ENCODE measurements at regions not wholly inside any gene's neighbourhood (a gene's known extent, or its start where the extent isn't known, plus 50 kb on each side); places are given as distances from the start of the nearest gene placed in this dataset.

- WGBS (ENCODE audit: insufficient coverage, low lambda C conversion rate): 80% methylated on average over 1 of the region's 1 CpG
- Histone ChIP-seq H3K36me3 (ENCODE audit: control insufficient read depth, insufficient read depth, low read length) (no peaks in the 10 kb centered on the region), H3K9me3 (ENCODE audit: control insufficient read depth, low read depth, low read length) (no peaks in the 10 kb centered on the region), H3K27me3 (ENCODE audit: control insufficient read depth, insufficient read depth, low read length) (no peaks in the 10 kb centered on the region), H3K4me1 (ENCODE audit: control insufficient read depth, insufficient read depth, low read length) (no peaks in the 10 kb centered on the region), H3K4me3 (ENCODE audit: low read length) (no peak overlapping the region), H3K27ac (ENCODE audit: low read length) (no peak overlapping the region)
- no peak for DNase-seq
Measured at GRCh38 chr3:162262129-162262528, 765.5 kb downstream of the OTOL1 start.

- H3K4me3 ChIP-seq (ENCODE audit: low read length): no peak overlapping the region
- 100% methylated on average over 1 of the region's 2 CpGs for WGBS (ENCODE audit: insufficient coverage, low lambda C conversion rate)
- no peaks in the 10 kb centered on the region for H3K36me3 ChIP-seq (ENCODE audit: control insufficient read depth, insufficient read depth, low read length)
- H3K9me3 ChIP-seq (ENCODE audit: control insufficient read depth, low read depth, low read length): no peaks in the 10 kb centered on the region
- no peaks in the 10 kb centered on the region for H3K27me3 ChIP-seq (ENCODE audit: control insufficient read depth, insufficient read depth, low read length)
- DNase-seq: no peak
- H3K27ac ChIP-seq (ENCODE audit: low read length): no peak overlapping the region
- no peaks in the 10 kb centered on the region for H3K4me1 ChIP-seq (ENCODE audit: control insufficient read depth, insufficient read depth, low read length)
Measured at GRCh38 chr3:162263596-162263995, 767.0 kb downstream of the OTOL1 start.

- H3K4me3 ChIP-seq (ENCODE audit: low read length): no peak overlapping the region
- H3K36me3 ChIP-seq (ENCODE audit: control insufficient read depth, insufficient read depth, low read length): no peaks in the 10 kb centered on the region
- H3K4me1 ChIP-seq (ENCODE audit: control insufficient read depth, insufficient read depth, low read length): no peaks in the 10 kb centered on the region
- no peak overlapping the region for H3K27ac ChIP-seq (ENCODE audit: low read length)
- no peak for DNase-seq
- no peaks in the 10 kb centered on the region for H3K27me3 ChIP-seq (ENCODE audit: control insufficient read depth, insufficient read depth, low read length)
- H3K9me3 ChIP-seq (ENCODE audit: control insufficient read depth, low read depth, low read length): no peaks in the 10 kb centered on the region
- WGBS (ENCODE audit: insufficient coverage, low lambda C conversion rate): 90% methylated on average over 2 of the region's 9 CpGs
Measured at GRCh38 chr3:162269636-162270458, 773.2 kb downstream of the OTOL1 start.

- H3K27ac ChIP-seq (ENCODE audit: low read length): no peak overlapping the region
- no peak overlapping the region for H3K4me3 ChIP-seq (ENCODE audit: low read length)
- no peaks in the 10 kb centered on the region for H3K9me3 ChIP-seq (ENCODE audit: control insufficient read depth, low read depth, low read length)
- no peaks in the 10 kb centered on the region for H3K4me1 ChIP-seq (ENCODE audit: control insufficient read depth, insufficient read depth, low read length)
- H3K27me3 ChIP-seq (ENCODE audit: control insufficient read depth, insufficient read depth, low read length): no peaks in the 10 kb centered on the region
- no peaks in the 10 kb centered on the region for H3K36me3 ChIP-seq (ENCODE audit: control insufficient read depth, insufficient read depth, low read length)
- DNase-seq: no peak
Measured at GRCh38 chr3:162274070-162274469, 777.5 kb downstream of the OTOL1 start.

- WGBS (ENCODE audit: insufficient coverage, low lambda C conversion rate): 88% methylated on average over 1 of the region's 2 CpGs
- Histone ChIP-seq H3K4me3 (ENCODE audit: low read length) (no peak overlapping the region), H3K27ac (ENCODE audit: low read length) (no peak overlapping the region), H3K36me3 (ENCODE audit: control insufficient read depth, insufficient read depth, low read length) (no peaks in the 10 kb centered on the region), H3K4me1 (ENCODE audit: control insufficient read depth, insufficient read depth, low read length) (no peaks in the 10 kb centered on the region), H3K27me3 (ENCODE audit: control insufficient read depth, insufficient read depth, low read length) (no peaks in the 10 kb centered on the region), H3K9me3 (ENCODE audit: control insufficient read depth, low read depth, low read length) (no peaks in the 10 kb centered on the region)
- DNase-seq: no peak
Measured at GRCh38 chr3:162278834-162279233, 782.2 kb downstream of the OTOL1 start.

- no peak for DNase-seq
- Histone ChIP-seq H3K36me3 (ENCODE audit: control insufficient read depth, insufficient read depth, low read length) (no peaks in the 10 kb centered on the region), H3K27ac (ENCODE audit: low read length) (no peak overlapping the region), H3K4me1 (ENCODE audit: control insufficient read depth, insufficient read depth, low read length) (no peaks in the 10 kb centered on the region), H3K4me3 (ENCODE audit: low read length) (no peak overlapping the region), H3K9me3 (ENCODE audit: control insufficient read depth, low read depth, low read length) (no peaks in the 10 kb centered on the region), H3K27me3 (ENCODE audit: control insufficient read depth, insufficient read depth, low read length) (no peaks in the 10 kb centered on the region)
- no CpG with 5 or more reads among the region's 3 CpGs for WGBS (ENCODE audit: insufficient coverage, low lambda C conversion rate)
Measured at GRCh38 chr3:162285259-162285658, 788.7 kb downstream of the OTOL1 start.

GRCh38 chr3:162287600-162287999 lies 791.0 kb downstream of the OTOL1 start:
- no peak overlapping the region for H3K27ac ChIP-seq (ENCODE audit: low read length)
- H3K4me3 ChIP-seq (ENCODE audit: low read length): no peak overlapping the region
- H3K4me1 ChIP-seq (ENCODE audit: control insufficient read depth, insufficient read depth, low read length): no peaks in the 10 kb centered on the region
- H3K27me3 ChIP-seq (ENCODE audit: control insufficient read depth, insufficient read depth, low read length): no peaks in the 10 kb centered on the region
- no peaks in the 10 kb centered on the region for H3K36me3 ChIP-seq (ENCODE audit: control insufficient read depth, insufficient read depth, low read length)
- DNase-seq: no peak
- H3K9me3 ChIP-seq (ENCODE audit: control insufficient read depth, low read depth, low read length): no peaks in the 10 kb centered on the region
- 100% methylated on average over 1 of the region's 2 CpGs for WGBS (ENCODE audit: insufficient coverage, low lambda C conversion rate)

- whole genome bisulfite sequencing (ENCODE audit: insufficient coverage, low lambda C conversion rate): no CpG with 5 or more reads among the region's 1 CpG
- Histone ChIP-seq H3K9me3 (ENCODE audit: control insufficient read depth, low read depth, low read length) (no peaks in the 10 kb centered on the region), H3K27me3 (ENCODE audit: control insufficient read depth, insufficient read depth, low read length) (no peaks in the 10 kb centered on the region), H3K4me1 (ENCODE audit: control insufficient read depth, insufficient read depth, low read length) (no peaks in the 10 kb centered on the region), H3K27ac (ENCODE audit: low read length) (no peak overlapping the region), H3K4me3 (ENCODE audit: low read length) (no peak overlapping the region), H3K36me3 (ENCODE audit: control insufficient read depth, insufficient read depth, low read length) (no peaks in the 10 kb centered on the region)
- DNase-seq: no peak
Measured at GRCh38 chr3:162292409-162292808, 795.8 kb downstream of the OTOL1 start.

- H3K4me3 ChIP-seq (ENCODE audit: low read length): no peak overlapping the region
- H3K4me1 ChIP-seq (ENCODE audit: control insufficient read depth, insufficient read depth, low read length): no peaks in the 10 kb centered on the region
- H3K9me3 ChIP-seq (ENCODE audit: control insufficient read depth, low read depth, low read length): no peaks in the 10 kb centered on the region
- no peaks in the 10 kb centered on the region for H3K27me3 ChIP-seq (ENCODE audit: control insufficient read depth, insufficient read depth, low read length)
- no CpG with 5 or more reads among the region's 6 CpGs for WGBS (ENCODE audit: insufficient coverage, low lambda C conversion rate)
- H3K27ac ChIP-seq (ENCODE audit: low read length): no peak overlapping the region
- DNase-seq: no peak
- no peaks in the 10 kb centered on the region for H3K36me3 ChIP-seq (ENCODE audit: control insufficient read depth, insufficient read depth, low read length)
Measured at GRCh38 chr3:162295323-162295983, 798.8 kb downstream of the OTOL1 start.

GRCh38 chr3:162302983-162303624 lies 806.5 kb downstream of the OTOL1 start:
- Histone ChIP-seq H3K27ac (ENCODE audit: low read length) (no peak overlapping the region), H3K4me1 (ENCODE audit: control insufficient read depth, insufficient read depth, low read length) (no peaks in the 10 kb centered on the region), H3K36me3 (ENCODE audit: control insufficient read depth, insufficient read depth, low read length) (no peaks in the 10 kb centered on the region), H3K4me3 (ENCODE audit: low read length) (no peak overlapping the region), H3K27me3 (ENCODE audit: control insufficient read depth, insufficient read depth, low read length) (no peaks in the 10 kb centered on the region), H3K9me3 (ENCODE audit: control insufficient read depth, low read depth, low read length) (no peaks in the 10 kb centered on the region)
- WGBS (ENCODE audit: insufficient coverage, low lambda C conversion rate): 86% methylated on average over 1 of the region's 5 CpGs
- no peak for DNase-seq
